ENCODE measurements at regions not wholly inside any gene's neighbourhood (a gene's known extent, or its start where the extent isn't known, plus 50 kb on each side); places are given as distances from the start of the nearest gene placed in this dataset.

DNA sequence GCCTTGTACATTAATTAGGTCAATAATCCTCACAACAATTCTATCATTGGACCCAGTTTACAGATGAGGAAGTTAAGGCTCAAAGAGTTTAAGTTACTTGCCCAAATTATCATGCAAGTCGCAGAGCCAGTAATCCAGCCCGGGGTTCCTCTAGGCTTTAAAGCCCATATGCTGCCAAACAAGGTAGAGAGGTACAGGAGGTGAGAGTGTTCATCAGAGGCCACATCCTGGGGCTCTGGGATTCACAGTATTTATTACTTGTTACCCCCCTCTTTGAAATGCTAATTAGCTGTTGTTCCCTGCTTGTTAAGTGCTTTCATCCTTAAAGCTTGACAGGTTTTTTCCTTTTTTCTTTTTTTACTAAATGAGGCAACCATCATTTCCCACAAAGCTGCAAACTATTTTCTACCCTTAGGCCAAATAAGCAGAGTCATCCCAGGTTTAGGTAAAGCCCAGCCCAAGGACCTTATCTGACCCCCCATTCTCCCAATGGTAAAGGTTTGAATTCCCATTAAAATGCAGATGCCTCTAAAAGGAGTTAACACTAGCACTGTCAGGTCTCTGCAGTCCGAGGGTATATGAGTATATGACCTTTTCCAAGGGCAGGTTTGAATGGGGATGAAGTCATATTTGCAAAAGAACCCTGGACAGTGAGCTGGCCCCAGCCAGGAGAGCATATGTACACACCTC is 150.3 kb downstream of the SOX3 start:
- Histone ChIP-seq H3K79me2 (no peaks in the 10 kb centered on the region), H3K36me3 (replicated peaks; ENCODE audit: insufficient read depth, low read depth) (no peaks in the 10 kb centered on the region), H3K27ac (no peak overlapping the region), H3K4me2 (no peak overlapping the region), H3K4me1 (ENCODE audit: insufficient read depth) (no peaks in the 10 kb centered on the region), H4K20me1 (ENCODE audit: insufficient read depth, poor library complexity, severe bottlenecking) (no peaks in the 10 kb centered on the region), H3K9me3 (ENCODE audit: low read depth) (no peaks in the 10 kb centered on the region), H3K27me3 (no peaks in the 10 kb centered on the region), H2AFZ (no peak overlapping the region), H3K4me3 (no peak overlapping the region), H3K9me2 (replicated peaks; ENCODE audit: insufficient read depth) (no peaks in the 10 kb centered on the region)
- TF ChIP-seq CTCF (IDR thresholded peaks at IDR 0.05; ENCODE audit: poor library complexity), result no peak
- WGBS (ENCODE audit: low lambda C conversion rate, missing lambda C conversion rate), result 31% methylated on average over 3 of the region's 3 CpGs
- no peak for DNase-seq (ENCODE audit: low spot score)

GRCh38 chrX:140346729-140347128 is 158.1 kb downstream of the SOX3 start:
- H3K4me2 ChIP-seq, result no peak overlapping the region
- 63% methylated on average over 1 of the region's 1 CpG for WGBS (ENCODE audit: low lambda C conversion rate, missing lambda C conversion rate)
- no peaks in the 10 kb centered on the region for H3K4me1 ChIP-seq (ENCODE audit: insufficient read depth)
- no peak overlapping the region for H2AFZ ChIP-seq
- TF ChIP-seq EZH2 (IDR thresholded peaks at IDR 0.05; ENCODE audit: borderline replicate concordance) (no peak), EZH2phosphoT487 (IDR thresholded peaks at IDR 0.05; ENCODE audit: low read depth, severe bottlenecking, unreplicated experiment) (no peak), CTCF (IDR thresholded peaks at IDR 0.05; ENCODE audit: poor library complexity) (no peak)
- no peaks in the 10 kb centered on the region for H3K9me2 ChIP-seq (replicated peaks; ENCODE audit: insufficient read depth)
- DNase-seq (ENCODE audit: low spot score), result no peak
- H3K79me2 ChIP-seq, result no peaks in the 10 kb centered on the region
- no peaks in the 10 kb centered on the region for H3K9me3 ChIP-seq (ENCODE audit: low read depth)
- no peaks in the 10 kb centered on the region for H3K36me3 ChIP-seq (replicated peaks; ENCODE audit: insufficient read depth, low read depth)
- H3K27ac ChIP-seq, result no peak overlapping the region
- H3K27me3 ChIP-seq, result no peaks in the 10 kb centered on the region
- H3K4me3 ChIP-seq, result no peak overlapping the region
- no peaks in the 10 kb centered on the region for H4K20me1 ChIP-seq (ENCODE audit: insufficient read depth, poor library complexity, severe bottlenecking)

DNA sequence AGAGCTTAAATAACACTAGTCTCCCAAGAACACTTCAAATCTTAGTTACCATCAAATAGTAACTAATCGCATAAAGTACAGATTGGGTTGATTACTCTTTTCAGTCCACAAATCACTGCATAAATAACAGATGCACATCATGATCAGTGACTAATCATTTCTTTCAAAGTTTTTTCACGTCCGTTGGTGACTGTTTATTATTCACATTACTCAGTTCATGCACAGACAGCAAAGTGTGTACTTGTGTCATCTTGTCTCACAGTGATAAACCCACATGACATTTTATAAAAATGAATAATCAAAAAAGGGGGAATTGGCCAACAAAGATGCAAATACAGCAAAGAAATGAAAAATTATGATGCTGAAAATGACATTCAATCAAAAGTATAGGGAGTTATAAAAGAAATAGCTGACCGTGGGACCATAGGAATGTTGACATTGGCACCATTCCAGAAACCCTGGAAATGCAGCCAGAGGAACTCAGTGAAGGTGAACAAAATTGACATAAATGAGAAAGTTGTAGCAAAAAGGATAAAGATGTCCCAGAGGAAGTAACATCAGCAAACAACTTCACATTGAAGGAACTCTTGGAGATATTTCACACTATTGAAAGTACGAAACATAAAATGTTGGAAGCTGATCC is 161.5 kb downstream of the SOX3 start:
- H3K27ac ChIP-seq, result no peak overlapping the region
- DNase-seq (ENCODE audit: low spot score), result no peak
- no peaks in the 10 kb centered on the region for H3K9me3 ChIP-seq (ENCODE audit: low read depth)
- 71% methylated on average over 5 of the region's 5 CpGs for WGBS (ENCODE audit: low lambda C conversion rate, missing lambda C conversion rate)
- no peak overlapping the region for H2AFZ ChIP-seq
- no peaks in the 10 kb centered on the region for H3K79me2 ChIP-seq
- H3K9me2 ChIP-seq (replicated peaks; ENCODE audit: insufficient read depth), result no peaks in the 10 kb centered on the region
- H3K4me1 ChIP-seq (ENCODE audit: insufficient read depth), result no peaks in the 10 kb centered on the region
- no peak overlapping the region for H3K4me2 ChIP-seq
- no peaks in the 10 kb centered on the region for H4K20me1 ChIP-seq (ENCODE audit: insufficient read depth, poor library complexity, severe bottlenecking)
- H3K36me3 ChIP-seq (replicated peaks; ENCODE audit: insufficient read depth, low read depth), result no peaks in the 10 kb centered on the region
- H3K4me3 ChIP-seq, result no peak overlapping the region
- TF ChIP-seq EZH2phosphoT487 (IDR thresholded peaks at IDR 0.05; ENCODE audit: low read depth, severe bottlenecking, unreplicated experiment), result no peak
- no peak for TF ChIP-seq EZH2 (IDR thresholded peaks at IDR 0.05; ENCODE audit: borderline replicate concordance)
- no peak for TF ChIP-seq CTCF (IDR thresholded peaks at IDR 0.05; ENCODE audit: poor library complexity)
- H3K27me3 ChIP-seq, result no peaks in the 10 kb centered on the region
